Mesothelial cell of epicardium (in vitro differentiated cells): ENCODE measurements at regions not wholly inside any gene's neighbourhood (a gene's known extent, or its start where the extent isn't known, plus 50 kb on each side); places are given as distances from the start of the nearest gene placed in this dataset.

Experiments used
- DNase-seq, 2 experiments: peaks; one replicate each; pipeline ENCODE4 v3.0.0; 2021; ENCODE audit warnings: low spot score in 2 of 2; ENCODE audit not compliant: unreplicated experiment in 2 of 2
- H3K27ac Mint-ChIP-seq: 2 replicates; pipeline ENCODE4 v1.8.0; 2021; ENCODE audit warnings: mixed read lengths
- H3K27me3 Mint-ChIP-seq: 2 replicates; pipeline ENCODE4 v1.8.0; 2021; ENCODE audit warnings: low read depth, mixed read lengths
- H3K36me3 Mint-ChIP-seq: 2 replicates; pipeline ENCODE4 v1.8.0; 2021; ENCODE audit warnings: mixed read lengths
- H3K4me1 Mint-ChIP-seq: 2 replicates; pipeline ENCODE4 v1.8.0; 2021; ENCODE audit warnings: mixed read lengths
- H3K4me3 Mint-ChIP-seq: 2 replicates; pipeline ENCODE4 v1.8.0; 2021; ENCODE audit warnings: mild to moderate bottlenecking, moderate library complexity, mixed read lengths
- H3K9me3 Mint-ChIP-seq: 2 replicates; pipeline ENCODE4 v1.8.0; 2021; ENCODE audit warnings: mixed read lengths
- CTCF ChIP-seq: fragments of 200-600 bp; sonication (generic); IDR thresholded peaks from one replicate; pipeline ENCODE4 v1.5.0; 2021; ENCODE audit warnings: antibody characterized with exemption; ENCODE audit not compliant: unreplicated experiment

- no peak for DNase-seq
- peaks cover 2% of the 10 kb centered on the region for H3K27me3 Mint-ChIP-seq
- no peak for TF ChIP-seq CTCF
- H3K4me1 Mint-ChIP-seq, result peaks cover 3% of the 10 kb centered on the region
- peaks cover 4% of the 10 kb centered on the region for H3K9me3 Mint-ChIP-seq
- no peak overlapping the region for H3K4me3 Mint-ChIP-seq
- H3K27ac Mint-ChIP-seq, result no peak overlapping the region
- H3K36me3 Mint-ChIP-seq, result no peaks in the 10 kb centered on the region
These were observed 976.9 kb downstream of the MAT2B start for GRCh38 chr5:164482351-164482750.

DNA sequence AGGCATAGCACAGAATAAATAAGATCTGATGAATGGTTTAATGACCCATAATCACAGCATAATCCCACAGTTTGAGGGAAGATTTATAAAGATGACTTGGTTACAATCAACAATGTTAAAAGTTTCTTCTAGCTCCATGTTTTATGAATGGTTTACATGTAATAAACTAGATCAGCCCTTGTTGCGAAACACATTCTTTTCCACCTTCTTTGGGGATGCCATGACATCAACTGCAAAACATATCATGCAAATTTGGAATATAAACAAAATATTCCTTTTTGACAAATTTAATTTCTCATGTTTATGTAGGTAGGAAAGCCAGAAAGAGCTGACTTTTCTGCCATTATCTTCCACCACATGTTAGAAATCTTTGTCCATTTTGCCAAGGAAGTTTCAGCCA, 979.5 kb downstream of the MAT2B start:
- H3K36me3 Mint-ChIP-seq, result peaks cover 2% of the 10 kb centered on the region
- peaks cover 13% of the 10 kb centered on the region for H3K9me3 Mint-ChIP-seq
- TF ChIP-seq CTCF, result no peak
- H3K4me1 Mint-ChIP-seq, result peaks cover 8% of the 10 kb centered on the region
- no peak overlapping the region for H3K27ac Mint-ChIP-seq
- no peak overlapping the region for H3K4me3 Mint-ChIP-seq
- peaks cover 2% of the 10 kb centered on the region for H3K27me3 Mint-ChIP-seq
- DNase-seq, result no peak

- Mint-ChIP-seq H3K4me3 (no peak overlapping the region), H3K27me3 (no peaks in the 10 kb centered on the region), H3K27ac (no peak overlapping the region), H3K4me1 (peaks cover 8% of the 10 kb centered on the region), H3K36me3 (peaks cover 6% of the 10 kb centered on the region), H3K9me3 (peaks cover 10% of the 10 kb centered on the region)
- no peak for TF ChIP-seq CTCF
- no peak for DNase-seq
These were observed 982.5 kb downstream of the MAT2B start for GRCh38 chr5:164487939-164488338.

- Mint-ChIP-seq H3K27ac (no peak overlapping the region), H3K4me3 (no peak overlapping the region), H3K9me3 (peaks cover 7% of the 10 kb centered on the region), H3K4me1 (no peaks in the 10 kb centered on the region), H3K36me3 (peaks cover 3% of the 10 kb centered on the region), H3K27me3 (no peaks in the 10 kb centered on the region)
- DNase-seq, result no peak
- no peak for TF ChIP-seq CTCF
These were observed 992.1 kb downstream of the MAT2B start for GRCh38 chr5:164497311-164498064.

GRCh38 chr5:164498438-164498837, 993.0 kb downstream of the MAT2B start:
- H3K4me1 Mint-ChIP-seq, result no peaks in the 10 kb centered on the region

More at GRCh38 chr5:164498438-164498837, 993.0 kb downstream of the MAT2B start:
- H3K9me3 Mint-ChIP-seq, result peaks cover 1% of the 10 kb centered on the region
- H3K27me3 Mint-ChIP-seq, result no peaks in the 10 kb centered on the region
- no peak for DNase-seq
- no peaks in the 10 kb centered on the region for H3K36me3 Mint-ChIP-seq
- no peak for TF ChIP-seq CTCF
- H3K4me3 Mint-ChIP-seq, result no peak overlapping the region
- H3K27ac Mint-ChIP-seq, result no peak overlapping the region
